Epithelial cell of esophagus (primary cell): ENCODE measurements at regions not wholly inside any gene's neighbourhood (a gene's known extent, or its start where the extent isn't known, plus 50 kb on each side); places are given as distances from the start of the nearest gene placed in this dataset.

Experiments
- DNase-seq: peaks from one replicate; pipeline ENCODE4 v3.0.0; 2010; ENCODE audit warnings: low read depth
- H3K4me3 ChIP-seq: 2 replicates; pipeline ENCODE4 v1.5.1; 2011; ENCODE audit warnings: mild to moderate bottlenecking, low read length, control low read depth
- CTCF ChIP-seq: IDR thresholded peaks from 2 replicates; pipeline ENCODE4 v1.5.1; 2011; ENCODE audit warnings: low read depth, mild to moderate bottlenecking, low read length, control low read depth, inconsistent platforms; ENCODE audit not compliant: insufficient read depth; ENCODE audit errors: missing control alignments

GRCh38 chr4:135735512-135735911 lies 1533.9 kb upstream of the PABPC4L start:
- no peak overlapping the region for H3K4me3 ChIP-seq
- TF ChIP-seq CTCF = no peak
- no peak for DNase-seq

- no peak for TF ChIP-seq CTCF
- H3K4me3 ChIP-seq = no peak overlapping the region
- DNase-seq = no peak
These were observed 1530.9 kb upstream of the PABPC4L start for GRCh38 chr4:135732448-135732847.

- TF ChIP-seq CTCF = no peak
- no peak for DNase-seq
These were observed 1530.1 kb upstream of the PABPC4L start for GRCh38 chr4:135731682-135732081.

GRCh38 chr4:135724421-135724820 lies 1522.8 kb upstream of the PABPC4L start:
- TF ChIP-seq CTCF = no peak
- H3K4me3 ChIP-seq = no peak overlapping the region
- peak; percentile 49 for DNase-seq

More at GRCh38 chr4:135731682-135732081, 1530.1 kb upstream of the PABPC4L start:
- no peak overlapping the region for H3K4me3 ChIP-seq

GRCh38 chr4:135718019-135718418 lies 1516.4 kb upstream of the PABPC4L start:
- DNase-seq = peak; percentile 17
- no peak overlapping the region for H3K4me3 ChIP-seq
- TF ChIP-seq CTCF = peak; percentile 5

- no peak overlapping the region for H3K4me3 ChIP-seq
- TF ChIP-seq CTCF = no peak
- no peak for DNase-seq
These were observed 1503.8 kb upstream of the PABPC4L start for GRCh38 chr4:135705343-135705742.

GRCh38 chr4:135694066-135694465 lies 1492.5 kb upstream of the PABPC4L start:
- no peak for TF ChIP-seq CTCF
- no peak overlapping the region for H3K4me3 ChIP-seq
- no peak for DNase-seq
